ENCODE measurements at regions not wholly inside any gene's neighbourhood (a gene's known extent, or its start where the extent isn't known, plus 50 kb on each side); places are given as distances from the start of the nearest gene placed in this dataset.

DNA sequence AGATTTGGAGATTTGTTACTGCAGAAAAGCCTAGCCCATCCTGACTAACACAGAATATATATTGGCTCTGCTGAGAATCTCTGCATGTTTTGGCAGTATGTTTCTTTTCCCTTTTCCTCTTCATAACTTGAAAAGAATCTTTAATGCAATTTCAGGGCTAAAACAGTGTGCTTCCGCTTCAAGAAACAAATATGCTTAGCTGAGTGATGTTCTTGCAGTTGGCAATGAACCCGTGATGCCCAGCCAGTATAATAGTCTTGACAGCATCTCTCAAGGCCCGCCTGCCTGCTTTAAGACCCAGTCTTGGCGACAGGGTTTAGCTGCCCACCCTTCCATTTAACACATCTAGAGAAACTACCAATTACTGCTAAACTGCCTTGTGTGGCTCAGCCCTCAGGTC lies 184.5 kb downstream of the INO80D start:
- TF ChIP-seq, protein P1, sequence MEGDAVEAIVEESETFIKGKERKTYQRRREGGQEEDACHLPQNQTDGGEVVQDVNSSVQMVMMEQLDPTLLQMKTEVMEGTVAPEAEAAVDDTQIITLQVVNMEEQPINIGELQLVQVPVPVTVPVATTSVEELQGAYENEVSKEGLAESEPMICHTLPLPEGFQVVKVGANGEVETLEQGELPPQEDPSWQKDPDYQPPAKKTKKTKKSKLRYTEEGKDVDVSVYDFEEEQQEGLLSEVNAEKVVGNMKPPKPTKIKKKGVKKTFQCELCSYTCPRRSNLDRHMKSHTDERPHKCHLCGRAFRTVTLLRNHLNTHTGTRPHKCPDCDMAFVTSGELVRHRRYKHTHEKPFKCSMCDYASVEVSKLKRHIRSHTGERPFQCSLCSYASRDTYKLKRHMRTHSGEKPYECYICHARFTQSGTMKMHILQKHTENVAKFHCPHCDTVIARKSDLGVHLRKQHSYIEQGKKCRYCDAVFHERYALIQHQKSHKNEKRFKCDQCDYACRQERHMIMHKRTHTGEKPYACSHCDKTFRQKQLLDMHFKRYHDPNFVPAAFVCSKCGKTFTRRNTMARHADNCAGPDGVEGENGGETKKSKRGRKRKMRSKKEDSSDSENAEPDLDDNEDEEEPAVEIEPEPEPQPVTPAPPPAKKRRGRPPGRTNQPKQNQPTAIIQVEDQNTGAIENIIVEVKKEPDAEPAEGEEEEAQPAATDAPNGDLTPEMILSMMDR (IDR thresholded peaks at IDR 0.05) = no peak
- TF ChIP-seq POLR2A (IDR thresholded peaks at IDR 0.05) = no peak

Data from uterus (tissue), 2 donors.